NCI-H187 (cell line): ENCODE measurements at regions not wholly inside any gene's neighbourhood (a gene's known extent, or its start where the extent isn't known, plus 50 kb on each side); places are given as distances from the start of the nearest gene placed in this dataset.
"Not testable (repeated sequence)": the region's sequence is repeated elsewhere in the genome, so short reads cannot be mapped to it uniquely, and the experiment has no call there.

Source experiments
- DNase-seq, 2 experiments: peaks; one replicate each; lab custom pipeline; 2025; lab: John Stamatoyannopoulos, UW

GRCh38 chr2:62654876-62655359 lies 50.6 kb upstream of the EHBP1 start:
- DNase-seq, result no peak

DNA sequence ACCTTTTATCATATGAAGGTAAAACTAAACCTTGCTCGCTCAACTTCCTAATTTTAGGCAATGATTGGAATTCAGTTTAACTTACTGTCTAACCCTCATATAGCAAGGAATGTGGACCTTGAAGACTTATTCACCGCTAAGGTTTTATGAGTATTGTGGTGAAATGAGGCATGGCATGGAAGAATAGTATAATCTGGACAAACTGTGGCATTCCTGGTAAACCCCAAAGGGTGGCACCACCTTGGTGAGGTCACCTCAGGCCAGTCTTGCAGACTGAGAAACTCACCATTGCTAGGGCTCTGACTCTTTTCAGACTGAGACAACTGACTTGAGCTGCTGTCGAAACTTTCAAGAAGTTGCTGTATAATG lies 51.1 kb upstream of the EHBP1 start:
- no peak for DNase-seq

DNA sequence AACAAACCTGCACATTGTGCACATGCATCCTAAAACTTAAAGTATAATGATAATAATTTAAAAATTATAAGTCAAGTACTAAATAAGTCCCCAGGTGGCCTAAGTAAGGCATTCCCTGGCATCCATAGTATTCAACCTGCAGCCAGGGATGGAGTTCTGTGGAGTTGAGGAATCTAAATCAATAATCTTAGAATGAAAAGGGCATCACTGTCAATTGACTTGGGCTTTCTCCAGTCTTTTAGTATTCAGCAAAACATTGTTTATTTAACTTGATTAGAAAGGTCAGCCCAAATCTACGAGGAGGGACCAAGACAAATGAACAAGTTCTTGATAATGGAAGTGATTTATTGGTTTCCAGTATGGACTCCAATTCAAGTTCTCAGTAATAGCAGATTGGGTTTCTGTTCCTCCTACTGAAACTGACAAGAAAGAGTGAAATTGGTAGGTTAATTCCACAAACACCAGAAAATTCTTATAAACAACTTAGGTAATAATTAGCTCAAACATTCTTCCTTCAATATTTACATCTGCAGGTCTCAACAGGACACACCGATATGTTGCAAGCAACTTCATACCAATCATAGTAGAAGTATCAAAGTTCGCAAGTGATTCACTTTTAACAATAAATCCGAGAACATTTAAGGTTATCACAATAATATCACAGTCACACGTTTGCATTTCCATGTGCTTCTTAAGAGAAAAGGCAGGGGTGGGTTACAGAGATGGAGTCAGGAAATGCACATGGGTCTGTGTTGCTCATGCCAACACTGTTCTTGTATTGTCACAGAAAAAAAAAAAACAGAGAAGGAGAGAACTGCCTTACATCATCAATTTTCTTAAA lies 51.7 kb upstream of the EHBP1 start:
- DNase-seq, result no peak

DNA sequence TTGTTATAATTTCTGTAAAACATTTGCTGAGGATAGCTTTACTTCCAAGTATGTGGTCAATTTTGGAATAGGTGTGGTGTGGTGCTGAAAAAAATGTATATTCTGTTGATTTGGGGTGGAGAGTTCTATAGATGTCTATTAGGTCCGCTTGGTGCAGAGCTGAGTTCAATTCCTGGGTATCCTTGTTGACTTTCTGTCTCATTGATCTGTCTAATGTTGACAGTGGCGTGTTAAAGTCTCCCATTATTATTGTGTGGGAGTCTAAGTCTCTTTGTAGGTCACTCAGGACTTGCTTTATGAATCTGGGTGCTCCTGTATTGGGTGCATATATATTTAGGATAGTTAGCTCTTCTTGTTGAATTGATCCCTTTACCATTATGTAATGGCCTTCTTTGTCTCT lies 56.4 kb upstream of the EHBP1 start:
- DNase-seq, result not testable (repeated sequence)

- DNase-seq, result no peak
Observed at GRCh38 chr2:62643100-62643471, 62.4 kb upstream of the EHBP1 start.

DNA sequence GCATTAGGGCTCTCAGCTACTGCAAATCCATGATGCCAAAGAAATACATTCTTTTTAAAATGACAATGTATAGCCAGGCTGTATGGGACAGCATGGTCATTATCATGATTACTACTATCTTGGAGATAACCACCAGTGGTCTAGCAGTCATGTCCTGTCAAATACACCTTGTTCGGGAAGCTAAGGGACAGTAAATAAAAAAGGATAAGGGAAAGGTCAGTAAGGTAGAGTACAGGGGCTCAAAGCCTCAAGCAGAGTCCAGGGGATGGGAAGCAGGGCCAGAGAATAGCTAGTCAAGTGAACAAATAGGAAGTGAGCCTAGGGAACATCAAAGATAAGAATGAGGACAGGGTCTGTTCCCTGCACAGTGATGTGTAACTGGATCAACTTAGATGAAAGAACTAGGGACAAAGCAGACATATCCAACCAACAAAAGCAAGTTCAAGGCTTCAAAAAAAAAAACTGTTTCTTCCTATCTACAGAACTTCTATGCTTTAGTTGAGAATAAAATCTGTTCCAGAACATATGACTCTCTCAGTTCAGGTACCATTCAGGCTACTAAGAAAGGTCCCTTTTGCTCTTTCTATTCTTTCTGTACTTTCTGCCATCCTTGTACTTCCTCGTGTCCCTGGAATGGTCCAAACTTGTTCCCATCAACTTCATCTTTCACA lies 62.9 kb upstream of the EHBP1 start:
- DNase-seq, result no peak

DNA sequence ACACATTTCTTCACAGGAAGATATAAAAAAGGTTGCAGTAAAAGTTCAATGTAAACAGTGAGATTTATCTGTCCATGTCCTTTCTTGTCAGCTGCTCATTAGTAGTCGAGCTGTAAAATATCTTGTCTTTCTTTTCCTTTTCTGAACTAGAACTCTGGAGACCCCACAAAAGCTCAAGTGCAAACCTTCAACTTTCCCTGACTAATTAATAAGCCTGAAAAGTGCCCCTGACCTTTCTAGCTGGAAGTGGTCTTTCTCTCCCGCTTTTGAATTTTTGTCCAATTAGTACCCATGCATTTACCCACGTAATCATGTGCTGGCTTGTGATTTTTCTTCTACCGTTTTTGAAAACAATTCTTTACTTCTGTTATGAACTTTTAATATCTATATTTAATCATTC lies 63.6 kb upstream of the EHBP1 start:
- no peak for DNase-seq

- DNase-seq, result no peak
Observed at GRCh38 chr2:62641410-62641843, 64.1 kb upstream of the EHBP1 start.

GRCh38 chr2:62631160-62632085 lies 74.1 kb upstream of the EHBP1 start:
- DNase-seq, result peak in 1 of 2 experiments; percentile 1

DNA sequence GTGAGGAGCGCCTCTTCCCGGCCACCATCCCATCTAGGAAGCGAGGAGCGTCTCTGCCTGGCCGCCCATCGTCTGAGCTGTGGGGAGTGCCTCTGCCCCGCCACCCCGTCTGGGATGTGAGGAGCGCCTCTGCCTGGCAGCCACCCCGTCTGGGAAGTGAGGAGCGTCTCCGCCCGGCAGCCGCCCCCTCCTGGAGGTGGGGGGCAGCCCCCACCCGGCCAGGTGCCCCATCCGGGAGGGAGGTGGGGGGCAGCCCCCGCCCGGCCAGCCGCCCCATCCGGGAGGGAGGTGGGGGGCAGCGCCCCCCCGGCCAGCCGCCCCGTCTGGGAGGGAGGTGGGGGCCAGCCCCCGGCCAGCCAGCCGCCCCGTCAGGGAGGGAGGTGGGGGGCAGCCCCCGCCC lies 75.3 kb upstream of the EHBP1 start:
- DNase-seq, result not testable (repeated sequence)

- DNase-seq, result not testable (repeated sequence)
Observed at GRCh38 chr2:62629310-62629709, 76.2 kb upstream of the EHBP1 start.

- DNase-seq, result no peak
Observed at GRCh38 chr2:62627667-62628066, 77.8 kb upstream of the EHBP1 start.

GRCh38 chr2:62624855-62625254 lies 80.7 kb upstream of the EHBP1 start:
- no peak for DNase-seq

DNA sequence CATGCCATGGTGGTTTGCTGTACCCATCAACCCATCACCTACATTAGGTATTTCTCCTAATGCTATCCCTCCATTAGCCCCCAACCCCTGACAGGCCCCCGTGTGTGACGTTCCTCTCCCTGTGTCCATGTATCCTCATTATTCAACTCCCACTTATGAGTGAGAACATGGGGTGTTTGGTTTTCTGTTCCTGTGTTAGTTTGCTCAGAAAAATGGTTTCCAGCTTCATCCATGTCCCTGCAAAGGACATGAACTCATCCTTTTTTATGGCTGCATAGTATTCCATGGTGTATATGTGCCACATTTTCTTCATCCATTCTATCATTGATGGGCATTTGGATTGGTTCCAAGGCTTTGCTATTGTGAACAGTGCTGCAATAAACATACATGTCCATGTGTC lies 89.0 kb upstream of the EHBP1 start:
- not testable (repeated sequence) for DNase-seq

- DNase-seq, result no peak
Observed at GRCh38 chr2:62611854-62612253, 93.7 kb upstream of the EHBP1 start.

- not testable (repeated sequence) for DNase-seq
Observed at GRCh38 chr2:62605471-62605870, 99.5 kb upstream of the TMEM17 start.

DNA sequence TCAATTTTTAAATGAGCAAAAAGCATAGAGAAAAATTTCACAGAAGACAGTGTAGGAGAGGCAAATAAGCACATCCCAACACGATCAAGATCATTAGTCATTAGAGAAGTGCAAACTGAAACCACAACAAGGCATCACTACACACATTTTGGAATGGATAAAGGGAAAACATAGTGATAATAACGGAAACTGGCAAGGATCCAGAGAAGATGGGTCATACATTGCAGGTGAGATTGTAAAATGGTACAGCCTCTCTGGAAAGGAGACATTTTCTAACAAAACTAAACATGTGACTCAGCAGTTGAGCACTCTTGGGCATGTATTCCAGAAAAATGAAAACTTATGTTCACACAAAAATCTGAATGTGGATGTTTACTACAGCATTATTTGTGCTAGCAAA lies 98.3 kb upstream of the TMEM17 start:
- no peak for DNase-seq

GRCh38 chr2:62603154-62603712 lies 97.2 kb upstream of the TMEM17 start:
- DNase-seq, result no peak

DNA sequence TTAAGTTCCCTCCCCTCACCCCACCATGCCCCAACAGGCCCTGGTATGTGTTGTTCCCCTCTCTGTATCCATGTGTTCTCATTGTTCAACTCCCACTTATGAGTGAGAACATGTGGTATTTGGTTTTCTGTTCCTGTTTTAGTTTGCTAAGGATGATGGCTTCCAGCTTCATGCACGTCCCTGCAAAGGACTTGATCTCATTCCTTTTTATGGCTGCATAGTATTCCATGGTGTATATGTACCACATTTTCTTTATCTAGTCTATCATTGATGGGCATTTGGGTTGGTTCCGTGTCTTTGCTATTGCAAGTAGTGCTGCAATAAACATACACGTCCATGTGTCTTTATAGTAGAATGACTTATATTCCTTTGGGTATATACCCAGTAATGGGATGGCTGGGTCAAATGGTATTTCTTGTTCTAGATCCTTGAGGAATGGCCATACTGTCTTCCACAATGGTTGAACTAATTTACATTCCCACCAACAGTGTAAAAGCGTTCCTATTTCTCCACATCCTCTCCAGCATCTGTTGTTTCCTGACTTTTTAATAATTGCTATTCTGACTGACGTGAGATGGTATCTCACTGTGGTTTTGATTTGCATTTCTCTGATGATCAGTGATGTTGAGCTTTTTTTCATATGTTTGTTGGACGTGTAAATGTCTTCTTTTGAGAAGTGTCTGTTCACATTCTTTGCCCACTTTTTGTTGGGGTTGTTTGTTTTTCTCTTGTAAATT lies 93.8 kb upstream of the TMEM17 start:
- not testable (repeated sequence) for DNase-seq

DNA sequence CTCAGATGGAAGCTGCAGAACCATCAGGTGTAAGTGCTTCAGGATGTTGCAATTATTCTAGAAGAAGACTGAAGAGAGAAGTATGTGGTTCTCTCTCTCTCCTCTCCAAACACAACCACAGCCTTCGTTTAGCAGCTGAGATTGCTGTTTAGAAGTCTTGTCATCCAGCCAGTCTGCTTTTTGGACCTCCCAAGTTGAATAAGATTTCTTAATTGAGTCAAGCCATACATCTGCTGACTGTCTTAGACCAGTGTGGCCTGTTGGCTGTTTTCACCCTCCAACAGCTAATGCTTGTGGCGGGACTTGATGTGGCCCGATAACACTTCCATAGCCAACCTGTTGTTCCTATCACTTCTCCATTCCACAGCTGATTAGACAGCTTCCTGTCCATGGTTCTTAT lies 91.3 kb upstream of the TMEM17 start:
- no peak for DNase-seq
